ENCODE measurements at regions not wholly inside any gene's neighbourhood (a gene's known extent, or its start where the extent isn't known, plus 50 kb on each side); places are given as distances from the start of the nearest gene placed in this dataset.

GRCh38 chr20:57874141-57874540, 164.3 kb upstream of the PMEPA1 start:
- DNase-seq (ENCODE audit: low read depth in 1 of 2, low spot score in 1 of 2): no peak
- no peak for TF ChIP-seq SPI1 (IDR thresholded peaks at IDR 0.05; ENCODE audit: borderline replicate concordance, low read depth)
- TF ChIP-seq, protein P1, sequence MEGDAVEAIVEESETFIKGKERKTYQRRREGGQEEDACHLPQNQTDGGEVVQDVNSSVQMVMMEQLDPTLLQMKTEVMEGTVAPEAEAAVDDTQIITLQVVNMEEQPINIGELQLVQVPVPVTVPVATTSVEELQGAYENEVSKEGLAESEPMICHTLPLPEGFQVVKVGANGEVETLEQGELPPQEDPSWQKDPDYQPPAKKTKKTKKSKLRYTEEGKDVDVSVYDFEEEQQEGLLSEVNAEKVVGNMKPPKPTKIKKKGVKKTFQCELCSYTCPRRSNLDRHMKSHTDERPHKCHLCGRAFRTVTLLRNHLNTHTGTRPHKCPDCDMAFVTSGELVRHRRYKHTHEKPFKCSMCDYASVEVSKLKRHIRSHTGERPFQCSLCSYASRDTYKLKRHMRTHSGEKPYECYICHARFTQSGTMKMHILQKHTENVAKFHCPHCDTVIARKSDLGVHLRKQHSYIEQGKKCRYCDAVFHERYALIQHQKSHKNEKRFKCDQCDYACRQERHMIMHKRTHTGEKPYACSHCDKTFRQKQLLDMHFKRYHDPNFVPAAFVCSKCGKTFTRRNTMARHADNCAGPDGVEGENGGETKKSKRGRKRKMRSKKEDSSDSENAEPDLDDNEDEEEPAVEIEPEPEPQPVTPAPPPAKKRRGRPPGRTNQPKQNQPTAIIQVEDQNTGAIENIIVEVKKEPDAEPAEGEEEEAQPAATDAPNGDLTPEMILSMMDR (IDR thresholded peaks at IDR 0.05; ENCODE audit: insufficient read depth, low read length): no peak
- no peak for TF ChIP-seq GABPA (IDR thresholded peaks at IDR 0.05; ENCODE audit: low read depth)
- no peak for TF ChIP-seq REST (IDR thresholded peaks at IDR 0.05; ENCODE audit: insufficient replicate concordance, low read depth)
- TF ChIP-seq POLR2AphosphoS5 (IDR thresholded peaks at IDR 0.05; ENCODE audit: low read depth): no peak
- Histone ChIP-seq H3K27ac (replicated peaks) (no peak overlapping the region), H3K4me3 (replicated peaks; ENCODE audit: insufficient read depth, low read length) (no peak overlapping the region), H3K27me3 (ENCODE audit: insufficient read depth, poor library complexity, severe bottlenecking) (no peaks in the 10 kb centered on the region)

DNA sequence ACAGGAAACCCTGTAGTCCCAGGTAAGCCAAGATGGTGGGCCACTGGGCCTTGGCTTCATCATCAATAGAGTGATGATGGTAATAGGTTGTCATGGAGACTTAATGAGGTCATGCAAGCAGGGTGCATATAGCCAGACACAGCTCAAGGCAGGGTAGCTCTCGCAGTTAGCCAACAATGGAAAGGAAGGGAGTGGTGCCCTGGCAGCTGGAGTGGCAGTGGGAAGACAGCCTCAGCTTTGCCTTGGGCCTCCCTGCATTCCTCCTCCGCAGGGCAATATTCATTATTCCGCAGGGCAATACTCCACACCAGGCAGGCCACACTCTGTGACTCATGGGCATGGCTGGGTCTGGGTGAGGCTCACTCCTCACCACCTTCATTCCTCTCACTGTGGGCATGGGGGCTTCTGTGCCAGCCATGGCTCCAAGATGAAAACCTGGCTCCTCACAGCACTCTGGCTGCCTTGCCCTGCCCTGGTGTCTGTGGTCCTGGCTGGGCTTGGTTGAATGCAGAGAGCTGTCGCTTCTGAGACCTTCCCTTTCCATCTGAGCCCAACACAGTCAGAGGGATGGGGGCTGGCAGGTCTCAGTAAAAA, 163.1 kb upstream of the PMEPA1 start:
- H3K27ac ChIP-seq (replicated peaks): no peak overlapping the region
- no peak for DNase-seq (ENCODE audit: low read depth in 1 of 2, low spot score in 1 of 2)
- TF ChIP-seq, protein P1 (IDR thresholded peaks at IDR 0.05; ENCODE audit: insufficient read depth, low read length): no peak
- TF ChIP-seq POLR2AphosphoS5 (IDR thresholded peaks at IDR 0.05; ENCODE audit: low read depth) (no peak), GABPA (IDR thresholded peaks at IDR 0.05; ENCODE audit: low read depth) (no peak), REST (IDR thresholded peaks at IDR 0.05; ENCODE audit: insufficient replicate concordance, low read depth) (no peak), SPI1 (IDR thresholded peaks at IDR 0.05; ENCODE audit: borderline replicate concordance, low read depth) (no peak)
- no peak overlapping the region for H3K4me3 ChIP-seq (replicated peaks; ENCODE audit: insufficient read depth, low read length)
- no peaks in the 10 kb centered on the region for H3K27me3 ChIP-seq (ENCODE audit: insufficient read depth, poor library complexity, severe bottlenecking)

GRCh38 chr20:57871237-57871632, 161.4 kb upstream of the PMEPA1 start:
- Histone ChIP-seq H3K4me3 (replicated peaks; ENCODE audit: insufficient read depth, low read length) (no peak overlapping the region), H3K27ac (replicated peaks) (no peak overlapping the region), H3K27me3 (ENCODE audit: insufficient read depth, poor library complexity, severe bottlenecking) (no peaks in the 10 kb centered on the region)
- TF ChIP-seq REST (IDR thresholded peaks at IDR 0.05; ENCODE audit: insufficient replicate concordance, low read depth): no peak
- no peak for TF ChIP-seq GABPA (IDR thresholded peaks at IDR 0.05; ENCODE audit: low read depth)
- no peak for TF ChIP-seq POLR2AphosphoS5 (IDR thresholded peaks at IDR 0.05; ENCODE audit: low read depth)
- TF ChIP-seq, protein P1 (IDR thresholded peaks at IDR 0.05; ENCODE audit: insufficient read depth, low read length): no peak
- TF ChIP-seq SPI1 (IDR thresholded peaks at IDR 0.05; ENCODE audit: borderline replicate concordance, low read depth): no peak
- no peak for DNase-seq (ENCODE audit: low read depth in 1 of 2, low spot score in 1 of 2)
